SW480 (cell line): ENCODE measurements at regions not wholly inside any gene's neighbourhood (a gene's known extent, or its start where the extent isn't known, plus 50 kb on each side); places are given as distances from the start of the nearest gene placed in this dataset.
"Not testable (repeated sequence)": the region's sequence is repeated elsewhere in the genome, so short reads cannot be mapped to it uniquely, and the experiment has no call there.

Source experiments
- DNase-seq: peaks from one replicate; pipeline ENCODE4 v3.0.0-alpha.2; 2016; ENCODE audit warnings: low spot score

- no peak for DNase-seq
Measured at GRCh38 chr7:3138206-3138605, 94.5 kb upstream of the CARD11 start.

- DNase-seq = no peak
Measured at GRCh38 chr7:3138997-3139396, 95.3 kb upstream of the CARD11 start.

DNA sequence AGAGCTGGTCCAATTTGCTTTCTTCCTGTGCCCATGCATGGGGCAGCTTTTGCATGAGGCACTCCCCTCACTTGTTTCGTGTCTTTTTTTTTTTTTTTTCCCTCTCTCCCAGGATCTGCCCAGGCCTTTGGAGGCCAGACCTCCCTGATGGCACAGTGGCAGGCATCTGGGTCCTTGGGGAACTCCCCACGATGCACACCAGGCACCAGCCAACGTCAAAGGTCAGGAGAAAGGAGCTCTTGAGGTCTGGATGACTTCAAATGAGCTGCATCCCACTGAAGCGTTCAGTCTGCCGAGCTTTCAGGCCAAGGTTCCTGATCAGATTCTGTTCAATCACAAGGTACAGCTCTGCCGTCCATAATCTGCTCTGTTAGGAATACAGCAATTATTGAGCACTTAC is 97.2 kb upstream of the CARD11 start:
- DNase-seq = no peak

DNA sequence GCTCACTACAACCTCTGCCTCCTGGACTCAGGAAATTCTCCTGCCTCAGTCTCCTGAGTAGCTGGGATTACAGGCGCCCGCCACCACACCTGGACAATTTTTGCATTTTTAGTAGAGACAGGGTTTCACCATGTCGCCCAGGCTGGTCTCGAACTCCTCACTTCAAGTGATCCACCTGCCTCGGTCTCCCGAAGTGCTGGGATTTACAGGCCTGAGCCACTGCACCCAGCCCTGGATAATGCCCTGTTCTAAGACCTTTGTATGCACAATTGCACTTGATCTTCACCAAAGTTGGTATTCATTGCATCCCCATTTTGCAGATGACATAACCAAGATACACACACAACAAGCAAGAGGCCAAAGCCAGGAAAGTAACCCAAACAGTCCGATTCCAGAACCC is 97.7 kb upstream of the CARD11 start:
- DNase-seq = no peak

DNA sequence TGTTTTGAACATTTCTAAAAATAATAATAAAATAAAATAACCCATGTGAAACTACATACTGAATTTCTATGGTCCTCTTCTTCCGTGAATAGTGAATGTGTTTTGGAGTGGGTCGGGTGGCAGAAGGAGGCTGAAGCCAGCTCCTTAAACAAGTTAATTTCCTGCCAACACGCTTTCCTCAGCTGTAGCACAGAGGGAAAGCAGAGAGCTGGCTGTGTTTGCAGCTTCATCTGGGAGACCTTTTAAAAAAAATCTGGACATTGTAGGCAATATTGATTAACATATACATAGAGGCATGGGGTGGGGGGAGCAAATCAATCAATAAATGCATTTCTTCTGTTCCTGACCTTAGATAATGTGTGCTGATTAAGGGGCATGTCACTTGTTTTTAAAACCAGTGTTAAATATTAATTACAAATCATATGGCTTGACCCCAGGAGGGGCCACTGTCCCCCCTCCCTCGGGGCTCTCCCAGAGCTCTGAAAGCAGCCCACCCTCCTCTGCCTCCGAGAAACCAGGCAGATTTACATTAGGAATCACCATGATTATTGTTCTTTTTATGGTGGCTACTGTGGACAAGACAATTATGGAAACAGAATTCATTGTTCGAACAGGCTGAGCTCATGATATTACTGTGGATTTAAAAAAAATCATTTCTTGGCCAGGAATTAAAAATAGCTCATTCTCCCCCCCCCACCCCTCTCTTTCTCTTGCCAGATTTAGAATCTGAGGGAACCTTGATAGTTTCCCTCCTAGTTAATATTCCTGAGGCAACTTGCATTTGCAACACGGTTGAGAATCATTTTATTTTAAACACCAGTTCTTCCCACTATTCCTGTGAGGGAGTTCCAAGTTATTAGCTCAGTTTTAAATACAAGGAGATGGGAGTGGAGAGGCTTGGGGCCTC is 100.5 kb upstream of the CARD11 start:
- DNase-seq = no peak

DNA sequence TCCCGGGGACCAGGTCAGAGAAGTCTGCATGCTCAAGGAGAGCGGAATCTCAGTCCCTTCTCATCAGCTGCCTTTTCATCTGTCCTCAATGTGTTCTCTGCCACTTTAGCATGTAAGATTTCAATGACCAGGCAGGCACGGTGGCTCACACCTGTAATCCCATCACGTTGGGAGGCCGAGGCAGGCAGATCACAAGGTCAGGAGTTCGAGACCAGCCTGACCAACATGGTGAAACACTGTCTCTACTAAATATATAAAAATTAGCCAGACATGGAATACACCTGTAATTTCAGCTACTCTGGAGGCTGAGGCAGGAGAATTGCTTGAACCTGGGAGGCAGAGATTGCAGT is 101.1 kb upstream of the CARD11 start:
- not testable (repeated sequence) for DNase-seq

GRCh38 chr7:3146571-3147226 is 103.0 kb upstream of the CARD11 start:
- DNase-seq = no peak

- not testable (repeated sequence) for DNase-seq
Measured at GRCh38 chr7:3148471-3148870, 104.8 kb upstream of the CARD11 start.

- no peak for DNase-seq
Measured at GRCh38 chr7:3149231-3149995, 105.7 kb upstream of the CARD11 start.

GRCh38 chr7:3150027-3150426 is 106.4 kb upstream of the CARD11 start:
- no peak for DNase-seq

GRCh38 chr7:3151784-3152183 is 108.1 kb upstream of the CARD11 start:
- DNase-seq = no peak

DNA sequence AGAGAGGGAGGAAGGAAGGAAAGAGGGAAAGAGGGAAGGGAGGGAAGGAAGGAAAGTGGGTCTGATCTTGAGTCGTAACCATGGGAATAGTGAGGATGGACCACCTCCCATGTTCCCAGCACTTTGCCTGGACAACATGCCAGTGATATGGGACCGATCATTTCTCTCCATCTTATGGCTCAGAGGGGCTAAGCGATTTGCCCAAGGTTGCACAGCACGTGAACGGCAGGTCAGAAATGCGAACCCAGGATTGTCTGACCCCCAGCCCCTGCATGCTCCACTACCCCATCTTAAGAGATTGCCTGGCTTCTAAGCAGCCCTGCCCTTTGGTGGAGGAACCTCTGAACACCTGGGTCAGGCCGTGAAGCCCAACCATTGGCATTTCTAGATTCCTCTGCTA is 109.0 kb upstream of the CARD11 start:
- no peak for DNase-seq

- no peak for DNase-seq
Measured at GRCh38 chr7:3153118-3153517, 109.5 kb upstream of the CARD11 start.

GRCh38 chr7:3154317-3154716 is 110.7 kb upstream of the CARD11 start:
- no peak for DNase-seq

DNA sequence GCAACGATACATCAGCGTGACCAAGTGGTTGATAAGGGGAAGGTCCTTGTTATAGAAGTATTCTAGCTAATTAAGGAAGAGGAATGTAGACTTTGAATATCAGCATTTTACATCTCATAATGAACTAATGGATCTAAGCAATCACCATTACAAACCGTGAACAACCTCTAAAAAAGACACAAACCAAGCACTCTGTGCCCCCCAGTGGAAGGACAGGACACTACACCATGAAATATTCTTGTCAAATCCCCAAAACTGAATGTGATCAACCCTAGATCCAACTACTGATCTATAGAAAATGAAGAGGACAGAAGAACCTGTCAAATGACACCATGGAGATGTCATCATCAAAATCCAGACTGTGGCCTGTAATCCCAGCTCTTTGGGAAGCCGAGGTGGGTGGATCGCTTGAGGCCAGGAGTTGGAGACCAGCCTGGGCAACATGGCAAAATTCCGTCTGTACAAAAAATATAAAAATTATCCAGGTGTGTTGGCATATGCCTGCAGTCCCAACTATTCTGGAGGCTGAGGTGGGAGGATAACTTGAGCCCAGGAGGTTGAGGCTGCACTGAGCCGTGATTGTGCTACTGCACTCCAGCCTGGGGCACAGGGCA is 111.3 kb upstream of the CARD11 start:
- peak; percentile 51 for DNase-seq

DNA sequence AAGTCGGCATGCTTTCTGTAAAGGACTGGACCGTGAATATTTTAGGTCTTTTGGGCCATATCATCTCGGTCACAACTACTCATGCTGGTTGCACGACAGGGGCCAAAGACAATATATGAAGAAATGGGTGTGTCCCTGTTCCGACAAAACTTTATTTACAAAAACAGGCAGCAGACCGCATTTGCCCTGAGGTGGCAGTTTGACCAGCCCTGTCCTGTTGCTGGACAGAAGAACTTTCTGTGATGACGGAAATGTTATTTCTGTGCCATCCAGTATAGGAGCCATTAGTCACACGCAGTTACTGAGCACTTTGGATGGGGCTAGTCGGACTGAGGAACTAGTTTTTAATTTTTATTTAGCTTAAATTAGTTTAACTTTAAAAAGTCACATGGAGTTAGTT is 112.8 kb upstream of the CARD11 start:
- DNase-seq = no peak

GRCh38 chr7:3157566-3158287 is 114.1 kb upstream of the CARD11 start:
- peak; percentile 99 for DNase-seq

DNA sequence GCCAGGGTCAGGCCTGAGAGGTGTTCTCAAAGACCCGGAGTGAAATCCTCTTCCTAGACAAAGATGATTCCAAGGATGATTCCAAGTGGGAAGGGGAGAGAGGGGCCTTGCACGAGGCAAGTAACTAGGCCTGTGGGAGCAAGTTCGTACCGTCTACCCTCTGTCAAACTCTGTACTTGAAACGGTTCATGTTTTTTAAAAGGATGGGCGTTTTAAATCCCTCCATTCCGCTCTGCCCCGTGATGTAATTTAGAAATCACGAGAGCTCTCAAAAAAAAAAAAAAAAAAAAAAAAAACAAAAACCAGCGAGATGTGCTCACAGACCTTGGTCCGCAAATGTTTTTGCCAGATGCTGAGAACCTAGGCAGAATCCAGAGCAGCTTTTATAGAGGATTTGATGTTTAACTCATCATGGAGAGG is 114.7 kb upstream of the CARD11 start:
- DNase-seq = no peak

DNA sequence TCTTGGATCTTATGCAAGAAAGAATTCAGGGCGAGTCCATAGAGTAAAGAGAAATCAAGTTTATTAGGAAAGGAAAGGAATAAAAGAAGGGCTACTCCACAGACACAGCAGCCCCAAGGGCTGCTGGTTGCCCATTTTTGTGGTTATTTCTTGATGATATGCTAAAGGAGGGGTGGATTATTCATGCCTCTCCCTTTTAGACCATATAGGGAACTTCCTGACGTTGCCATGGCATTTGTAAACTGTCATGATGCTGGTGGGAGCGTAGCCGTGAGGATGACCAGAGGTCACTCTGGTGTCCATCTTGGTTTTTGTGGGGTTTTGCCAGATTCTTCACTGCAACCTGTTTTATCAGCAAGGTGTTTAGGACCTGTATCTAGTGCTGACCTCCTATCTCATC is 115.4 kb upstream of the CARD11 start:
- DNase-seq = peak; percentile 69

DNA sequence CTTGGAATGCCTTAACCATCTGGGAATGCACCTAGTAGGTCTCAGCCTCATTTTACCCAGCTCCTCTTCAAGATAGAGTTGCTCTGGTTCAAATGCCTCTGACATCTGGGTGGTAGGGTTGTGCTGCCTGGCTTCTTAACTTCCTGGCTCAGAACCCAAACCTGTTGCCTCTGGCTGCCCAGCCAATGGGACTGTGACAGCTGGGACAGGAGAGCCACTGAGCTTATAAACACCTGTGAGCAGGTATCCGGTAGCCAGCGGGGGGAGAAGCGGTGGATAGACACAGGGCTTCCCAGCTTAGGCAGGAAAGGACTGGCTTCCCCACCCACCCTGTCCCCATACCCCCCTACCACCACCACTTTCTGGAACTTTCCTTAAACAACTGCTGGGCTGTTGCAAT is 115.8 kb upstream of the CARD11 start:
- DNase-seq = peak; percentile 83

- DNase-seq = not testable (repeated sequence)
Measured at GRCh38 chr7:3159926-3160325, 116.3 kb upstream of the CARD11 start.

- DNase-seq = no peak
Measured at GRCh38 chr7:3162289-3162688, 118.6 kb upstream of the CARD11 start.
